T-helper 2 cell treated with Interferon-gamma antibody and Interleukin-4, amounts not matched to agents 5 μg/mL and 100 μg/mL, for 36 hours (primary cell): ENCODE measurements at regions not wholly inside any gene's neighbourhood (a gene's known extent, or its start where the extent isn't known, plus 50 kb on each side); places are given as distances from the start of the nearest gene placed in this dataset.

Source experiments
- DNase-seq: peaks from one replicate; pipeline ENCODE4 v3.0.0; 2021; ENCODE audit warnings: low spot score
- H3K27ac Mint-ChIP-seq: one replicate; pipeline ENCODE4 v1.8.0; 2021; ENCODE audit warnings: mild to moderate bottlenecking, mixed read lengths
- H3K27me3 Mint-ChIP-seq: one replicate; pipeline ENCODE4 v1.8.0; 2021; ENCODE audit warnings: low read depth, mixed read lengths
- H3K36me3 Mint-ChIP-seq: one replicate; pipeline ENCODE4 v1.8.0; 2021; ENCODE audit warnings: low read depth, mixed read lengths
- H3K4me1 Mint-ChIP-seq: one replicate; pipeline ENCODE4 v1.8.0; 2021; ENCODE audit warnings: low read depth, mixed read lengths
- H3K4me3 Mint-ChIP-seq: one replicate; pipeline ENCODE4 v1.8.0; 2022; ENCODE audit warnings: mild to moderate bottlenecking, moderate library complexity, mixed read lengths
- H3K9me3 Mint-ChIP-seq: one replicate; pipeline ENCODE4 v1.8.0; 2021; ENCODE audit warnings: mixed read lengths

- DNase-seq, result no peak
- Mint-ChIP-seq H3K4me3 (no peak overlapping the region), H3K27ac (no peak overlapping the region), H3K27me3 (no peaks in the 10 kb centered on the region), H3K9me3 (no peaks in the 10 kb centered on the region), H3K4me1 (no peaks in the 10 kb centered on the region), H3K36me3 (no peaks in the 10 kb centered on the region)
These were observed 285.9 kb upstream of the FZD8 start for GRCh38 chr10:35927990-35928488.

GRCh38 chr10:35927341-35927740 lies 285.2 kb upstream of the FZD8 start:
- Mint-ChIP-seq H3K4me3 (no peak overlapping the region), H3K9me3 (no peaks in the 10 kb centered on the region), H3K4me1 (no peaks in the 10 kb centered on the region), H3K36me3 (no peaks in the 10 kb centered on the region), H3K27me3 (no peaks in the 10 kb centered on the region), H3K27ac (no peak overlapping the region)
- DNase-seq, result no peak

GRCh38 chr10:35926846-35927245 lies 284.8 kb upstream of the FZD8 start:
- H3K27me3 Mint-ChIP-seq, result no peaks in the 10 kb centered on the region
- no peak overlapping the region for H3K4me3 Mint-ChIP-seq
- no peaks in the 10 kb centered on the region for H3K4me1 Mint-ChIP-seq
- DNase-seq, result no peak
- no peak overlapping the region for H3K27ac Mint-ChIP-seq
- no peaks in the 10 kb centered on the region for H3K36me3 Mint-ChIP-seq
- H3K9me3 Mint-ChIP-seq, result no peaks in the 10 kb centered on the region

- DNase-seq, result no peak
- H3K4me1 Mint-ChIP-seq, result no peaks in the 10 kb centered on the region
- H3K4me3 Mint-ChIP-seq, result no peak overlapping the region
- no peaks in the 10 kb centered on the region for H3K36me3 Mint-ChIP-seq
- H3K9me3 Mint-ChIP-seq, result no peaks in the 10 kb centered on the region
- H3K27ac Mint-ChIP-seq, result no peak overlapping the region
- no peaks in the 10 kb centered on the region for H3K27me3 Mint-ChIP-seq
These were observed 283.4 kb upstream of the FZD8 start for GRCh38 chr10:35925493-35925892.

GRCh38 chr10:35924759-35925158 lies 282.7 kb upstream of the FZD8 start:
- DNase-seq, result no peak
- no peaks in the 10 kb centered on the region for H3K36me3 Mint-ChIP-seq
- H3K4me1 Mint-ChIP-seq, result no peaks in the 10 kb centered on the region
- no peaks in the 10 kb centered on the region for H3K9me3 Mint-ChIP-seq
- H3K27me3 Mint-ChIP-seq, result no peaks in the 10 kb centered on the region
- no peak overlapping the region for H3K4me3 Mint-ChIP-seq
- H3K27ac Mint-ChIP-seq, result no peak overlapping the region

GRCh38 chr10:35922876-35923600 lies 280.9 kb upstream of the FZD8 start:
- Mint-ChIP-seq H3K27ac (no peak overlapping the region), H3K36me3 (no peaks in the 10 kb centered on the region), H3K9me3 (no peaks in the 10 kb centered on the region), H3K27me3 (no peaks in the 10 kb centered on the region), H3K4me3 (no peak overlapping the region), H3K4me1 (no peaks in the 10 kb centered on the region)
- no peak for DNase-seq

- H3K9me3 Mint-ChIP-seq, result no peaks in the 10 kb centered on the region
- H3K27me3 Mint-ChIP-seq, result no peaks in the 10 kb centered on the region
- no peaks in the 10 kb centered on the region for H3K4me1 Mint-ChIP-seq
- H3K36me3 Mint-ChIP-seq, result no peaks in the 10 kb centered on the region
- no peak for DNase-seq
- no peak overlapping the region for H3K27ac Mint-ChIP-seq
- H3K4me3 Mint-ChIP-seq, result no peak overlapping the region
These were observed 279.8 kb upstream of the FZD8 start for GRCh38 chr10:35921866-35922350.

GRCh38 chr10:35916791-35917190 lies 274.7 kb upstream of the FZD8 start:
- Mint-ChIP-seq H3K27me3 (no peaks in the 10 kb centered on the region), H3K36me3 (no peaks in the 10 kb centered on the region), H3K9me3 (no peaks in the 10 kb centered on the region), H3K4me1 (no peaks in the 10 kb centered on the region), H3K27ac (no peak overlapping the region), H3K4me3 (no peak overlapping the region)
- no peak for DNase-seq

GRCh38 chr10:35913628-35914027 lies 271.5 kb upstream of the FZD8 start:
- DNase-seq, result no peak
- no peak overlapping the region for H3K4me3 Mint-ChIP-seq
- H3K9me3 Mint-ChIP-seq, result no peaks in the 10 kb centered on the region
- H3K4me1 Mint-ChIP-seq, result no peaks in the 10 kb centered on the region
- no peaks in the 10 kb centered on the region for H3K36me3 Mint-ChIP-seq
- H3K27ac Mint-ChIP-seq, result no peak overlapping the region
- H3K27me3 Mint-ChIP-seq, result no peaks in the 10 kb centered on the region

GRCh38 chr10:35912615-35913569 lies 270.8 kb upstream of the FZD8 start:
- Mint-ChIP-seq H3K36me3 (no peaks in the 10 kb centered on the region), H3K4me3 (no peak overlapping the region), H3K27ac (no peak overlapping the region), H3K9me3 (no peaks in the 10 kb centered on the region), H3K27me3 (no peaks in the 10 kb centered on the region), H3K4me1 (no peaks in the 10 kb centered on the region)
- DNase-seq, result no peak

GRCh38 chr10:35911954-35912353 lies 269.9 kb upstream of the FZD8 start:
- Mint-ChIP-seq H3K4me1 (no peaks in the 10 kb centered on the region), H3K27me3 (no peaks in the 10 kb centered on the region), H3K4me3 (no peak overlapping the region), H3K27ac (no peak overlapping the region), H3K36me3 (no peaks in the 10 kb centered on the region), H3K9me3 (no peaks in the 10 kb centered on the region)
- DNase-seq, result no peak

- Mint-ChIP-seq H3K27ac (no peak overlapping the region), H3K9me3 (no peaks in the 10 kb centered on the region), H3K4me3 (no peak overlapping the region), H3K4me1 (no peaks in the 10 kb centered on the region), H3K36me3 (no peaks in the 10 kb centered on the region), H3K27me3 (no peaks in the 10 kb centered on the region)
- DNase-seq, result no peak
These were observed 269.1 kb upstream of the FZD8 start for GRCh38 chr10:35911233-35911632.

- no peak for DNase-seq
- no peaks in the 10 kb centered on the region for H3K9me3 Mint-ChIP-seq
- H3K4me3 Mint-ChIP-seq, result no peak overlapping the region
These were observed 268.1 kb upstream of the FZD8 start for GRCh38 chr10:35910234-35910633.

GRCh38 chr10:35909121-35909720 lies 267.1 kb upstream of the FZD8 start:
- Mint-ChIP-seq H3K27me3 (no peaks in the 10 kb centered on the region), H3K36me3 (no peaks in the 10 kb centered on the region), H3K4me3 (no peak overlapping the region), H3K27ac (no peak overlapping the region), H3K9me3 (no peaks in the 10 kb centered on the region), H3K4me1 (no peaks in the 10 kb centered on the region)
- no peak for DNase-seq

More at GRCh38 chr10:35910234-35910633, 268.1 kb upstream of the FZD8 start:
- no peak overlapping the region for H3K27ac Mint-ChIP-seq
- no peaks in the 10 kb centered on the region for H3K36me3 Mint-ChIP-seq
- H3K4me1 Mint-ChIP-seq, result no peaks in the 10 kb centered on the region
- H3K27me3 Mint-ChIP-seq, result no peaks in the 10 kb centered on the region
